ENCODE measurements at regions not wholly inside any gene's neighbourhood (a gene's known extent, or its start where the extent isn't known, plus 50 kb on each side); places are given as distances from the start of the nearest gene placed in this dataset.

DNA sequence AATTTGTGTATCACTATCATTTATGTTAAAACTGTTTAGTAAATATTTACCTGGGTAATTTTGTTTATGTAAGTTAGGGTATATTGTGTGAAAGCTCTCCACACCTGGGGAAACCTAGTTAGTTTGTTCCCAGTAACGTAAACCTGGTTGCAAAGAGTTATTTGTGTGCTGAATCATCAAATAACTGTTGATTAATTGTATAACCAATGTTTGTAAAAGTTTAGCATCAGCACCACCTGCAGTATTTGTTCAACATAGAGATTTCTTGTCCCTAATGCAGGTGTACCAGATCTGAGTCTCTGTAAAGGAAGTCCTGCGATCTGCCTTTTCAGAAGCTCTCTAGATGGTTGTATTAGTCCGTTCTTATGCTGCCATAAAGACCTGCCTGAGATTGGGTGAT lies 440.4 kb downstream of the COL12A1 start:
- TF ChIP-seq, protein P1, sequence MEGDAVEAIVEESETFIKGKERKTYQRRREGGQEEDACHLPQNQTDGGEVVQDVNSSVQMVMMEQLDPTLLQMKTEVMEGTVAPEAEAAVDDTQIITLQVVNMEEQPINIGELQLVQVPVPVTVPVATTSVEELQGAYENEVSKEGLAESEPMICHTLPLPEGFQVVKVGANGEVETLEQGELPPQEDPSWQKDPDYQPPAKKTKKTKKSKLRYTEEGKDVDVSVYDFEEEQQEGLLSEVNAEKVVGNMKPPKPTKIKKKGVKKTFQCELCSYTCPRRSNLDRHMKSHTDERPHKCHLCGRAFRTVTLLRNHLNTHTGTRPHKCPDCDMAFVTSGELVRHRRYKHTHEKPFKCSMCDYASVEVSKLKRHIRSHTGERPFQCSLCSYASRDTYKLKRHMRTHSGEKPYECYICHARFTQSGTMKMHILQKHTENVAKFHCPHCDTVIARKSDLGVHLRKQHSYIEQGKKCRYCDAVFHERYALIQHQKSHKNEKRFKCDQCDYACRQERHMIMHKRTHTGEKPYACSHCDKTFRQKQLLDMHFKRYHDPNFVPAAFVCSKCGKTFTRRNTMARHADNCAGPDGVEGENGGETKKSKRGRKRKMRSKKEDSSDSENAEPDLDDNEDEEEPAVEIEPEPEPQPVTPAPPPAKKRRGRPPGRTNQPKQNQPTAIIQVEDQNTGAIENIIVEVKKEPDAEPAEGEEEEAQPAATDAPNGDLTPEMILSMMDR (IDR thresholded peaks at IDR 0.05) = no peak
- no peak for TF ChIP-seq EZH2 (IDR thresholded peaks at IDR 0.05; ENCODE audit: borderline replicate concordance, insufficient read depth, low read depth, low read length, poor library complexity, severe bottlenecking)
- Mint-ChIP-seq H3K27me3 (no peaks in the 10 kb centered on the region), H3K4me1 (no peaks in the 10 kb centered on the region), H3K4me3 (no peak overlapping the region), H3K27ac (no peak overlapping the region), H3K9me3 (ENCODE audit: insufficient read depth) (no peaks in the 10 kb centered on the region)
- POLR2A ChIA-PET = no interaction called here
- ATAC-seq (ENCODE audit: low read depth) = no peak
- Histone ChIP-seq H3K4me1 (ENCODE audit: control insufficient read depth in 2 of 2, insufficient read depth in 2 of 2, low read length in 2 of 2) (no peaks in the 10 kb centered on the region), H3K4me3 (ENCODE audit: control extremely low read depth in 1 of 5, extremely low read depth in 1 of 5, insufficient read depth in 1 of 5, low read depth in 2 of 5, low read length in 4 of 5) (no peak overlapping the region), H2AFZ (ENCODE audit: insufficient read depth, low read depth, low read length, poor library complexity, severe bottlenecking) (no peak overlapping the region), H4K20me1 (ENCODE audit: control insufficient read depth, insufficient read depth, low read length, poor library complexity, severe bottlenecking) (no peaks in the 10 kb centered on the region), H3K79me2 (ENCODE audit: control insufficient read depth, insufficient read depth, low read length) (no peaks in the 10 kb centered on the region), H3K9me3 (ENCODE audit: control extremely low read depth in 1 of 3, control insufficient read depth in 2 of 3, insufficient read depth in 1 of 3, low read length in 2 of 3) (no peaks in the 10 kb centered on the region), H3K27ac (ENCODE audit: low read length in 2 of 2) (no peak overlapping the region), H3K4me2 (replicated peaks; ENCODE audit: low read depth, low read length, poor library complexity, severe bottlenecking) (no peak overlapping the region), H3K27me3 (replicated peaks in 1 of 4; ENCODE audit: control extremely low read depth in 1 of 4, control insufficient read depth in 3 of 4, insufficient read depth in 4 of 4, low read length in 3 of 4) (no peaks in the 10 kb centered on the region), H3K36me3 (replicated peaks in 1 of 2; ENCODE audit: control extremely low read depth in 1 of 2, control insufficient read depth in 1 of 2, extremely low read depth in 1 of 2, insufficient read depth in 2 of 2, low read length in 1 of 2) (no peaks in the 10 kb centered on the region), H3K9ac (ENCODE audit: low read length) (no peak overlapping the region)
- CTCF ChIA-PET = no interaction called here
- no CpG with 5 or more reads among the region's 3 CpGs for WGBS (ENCODE audit: insufficient coverage)
- DNase-seq = no peak
- intact Hi-C loops (cut with micrococcal nuclease) = no loop called here

GRCh38 chr6:74764486-74764885 lies 441.4 kb downstream of the COL12A1 start:
- peaks cover 3% of the 10 kb centered on the region for H3K9me3 Mint-ChIP-seq (ENCODE audit: insufficient read depth)
- no peak overlapping the region for H3K4me2 ChIP-seq (replicated peaks; ENCODE audit: low read depth, low read length, poor library complexity, severe bottlenecking)
- H3K27me3 ChIP-seq (replicated peaks in 1 of 4; ENCODE audit: control extremely low read depth in 1 of 4, control insufficient read depth in 3 of 4, insufficient read depth in 4 of 4, low read length in 3 of 4) = no peaks in the 10 kb centered on the region
- H3K9me3 ChIP-seq (ENCODE audit: control extremely low read depth in 1 of 3, control insufficient read depth in 2 of 3, insufficient read depth in 1 of 3, low read length in 2 of 3) = no peaks in the 10 kb centered on the region
- DNase-seq = no peak
- no peak overlapping the region for H3K27ac ChIP-seq (ENCODE audit: low read length in 2 of 2)
- no peaks in the 10 kb centered on the region for H4K20me1 ChIP-seq (ENCODE audit: control insufficient read depth, insufficient read depth, low read length, poor library complexity, severe bottlenecking)
- no peaks in the 10 kb centered on the region for H3K36me3 ChIP-seq (replicated peaks in 1 of 2; ENCODE audit: control extremely low read depth in 1 of 2, control insufficient read depth in 1 of 2, extremely low read depth in 1 of 2, insufficient read depth in 2 of 2, low read length in 1 of 2)
- no peak overlapping the region for H3K4me3 ChIP-seq (ENCODE audit: control extremely low read depth in 1 of 5, extremely low read depth in 1 of 5, insufficient read depth in 1 of 5, low read depth in 2 of 5, low read length in 4 of 5)
- H2AFZ ChIP-seq (ENCODE audit: insufficient read depth, low read depth, low read length, poor library complexity, severe bottlenecking) = no peak overlapping the region
- no peaks in the 10 kb centered on the region for H3K4me1 ChIP-seq (ENCODE audit: control insufficient read depth in 2 of 2, insufficient read depth in 2 of 2, low read length in 2 of 2)
- no peaks in the 10 kb centered on the region for H3K27me3 Mint-ChIP-seq
- CTCF ChIA-PET = no interaction called here
- no CpG with 5 or more reads among the region's 2 CpGs for WGBS (ENCODE audit: insufficient coverage)
- TF ChIP-seq EZH2 (IDR thresholded peaks at IDR 0.05; ENCODE audit: borderline replicate concordance, insufficient read depth, low read depth, low read length, poor library complexity, severe bottlenecking) = no peak
- TF ChIP-seq, protein P1 (IDR thresholded peaks at IDR 0.05) = no peak
- H3K4me1 Mint-ChIP-seq = no peaks in the 10 kb centered on the region
- POLR2A ChIA-PET = no interaction called here
- no peak for ATAC-seq (ENCODE audit: low read depth)
- no peak overlapping the region for H3K4me3 Mint-ChIP-seq
- H3K79me2 ChIP-seq (ENCODE audit: control insufficient read depth, insufficient read depth, low read length) = no peaks in the 10 kb centered on the region
- H3K27ac Mint-ChIP-seq = no peak overlapping the region
- no peak overlapping the region for H3K9ac ChIP-seq (ENCODE audit: low read length)
- intact Hi-C loops (cut with micrococcal nuclease) = no loop called here
